ENCODE measurements at regions not wholly inside any gene's neighbourhood (a gene's known extent, or its start where the extent isn't known, plus 50 kb on each side); places are given as distances from the start of the nearest gene placed in this dataset.

- DNase-seq (ENCODE audit: low read depth), result no peak
- H3K4me3 ChIP-seq (ENCODE audit: low read length), result no peak overlapping the region
- no peak for TF ChIP-seq CTCF (IDR thresholded peaks at IDR 0.05; ENCODE audit: insufficient read depth, low read depth, low read length, missing control alignments)
These were observed 284.5 kb downstream of the PTPRU start for GRCh38 chr1:29520571-29521437.

- no peak for TF ChIP-seq CTCF (IDR thresholded peaks at IDR 0.05; ENCODE audit: insufficient read depth, low read depth, low read length, missing control alignments)
- no peak overlapping the region for H3K4me3 ChIP-seq (ENCODE audit: low read length)
- no peak for DNase-seq (ENCODE audit: low read depth)
These were observed 283.4 kb downstream of the PTPRU start for GRCh38 chr1:29519788-29520110.

- no peak for TF ChIP-seq CTCF (IDR thresholded peaks at IDR 0.05; ENCODE audit: insufficient read depth, low read depth, low read length, missing control alignments)
- H3K4me3 ChIP-seq (ENCODE audit: low read length), result no peak overlapping the region
- DNase-seq (ENCODE audit: low read depth), result no peak
These were observed 282.9 kb downstream of the PTPRU start for GRCh38 chr1:29519108-29519787.

- TF ChIP-seq CTCF (IDR thresholded peaks at IDR 0.05; ENCODE audit: insufficient read depth, low read depth, low read length, missing control alignments), result no peak
- no peak overlapping the region for H3K4me3 ChIP-seq (ENCODE audit: low read length)
- DNase-seq (ENCODE audit: low read depth), result no peak
These were observed 282.0 kb downstream of the PTPRU start for GRCh38 chr1:29518183-29518835.

- no peak for DNase-seq (ENCODE audit: low read depth)
- no peak overlapping the region for H3K4me3 ChIP-seq (ENCODE audit: low read length)
- no peak for TF ChIP-seq CTCF (IDR thresholded peaks at IDR 0.05; ENCODE audit: insufficient read depth, low read depth, low read length, missing control alignments)
These were observed 281.1 kb downstream of the PTPRU start for GRCh38 chr1:29517251-29518086.

GRCh38 chr1:29516063-29516820 is 279.9 kb downstream of the PTPRU start:
- TF ChIP-seq CTCF (IDR thresholded peaks at IDR 0.05; ENCODE audit: insufficient read depth, low read depth, low read length, missing control alignments), result no peak
- no peak for DNase-seq (ENCODE audit: low read depth)
- H3K4me3 ChIP-seq (ENCODE audit: low read length), result no peak overlapping the region

Measured in epithelial cell of esophagus (primary cell).